GM18517 (cell line): ENCODE measurements at regions not wholly inside any gene's neighbourhood (a gene's known extent, or its start where the extent isn't known, plus 50 kb on each side); places are given as distances from the start of the nearest gene placed in this dataset.

Experiments used
- ATAC-seq: cut with Tn5 transposase; IDR thresholded peaks from one replicate; pipeline ENCODE4 v1.9.1; 2021; ENCODE audit warnings: mild to moderate bottlenecking, moderate library complexity; ENCODE audit not compliant: unreplicated experiment

GRCh38 chr12:59839514-59839913 is 243.7 kb downstream of the SLC16A7 start:
- ATAC-seq: no peak

DNA sequence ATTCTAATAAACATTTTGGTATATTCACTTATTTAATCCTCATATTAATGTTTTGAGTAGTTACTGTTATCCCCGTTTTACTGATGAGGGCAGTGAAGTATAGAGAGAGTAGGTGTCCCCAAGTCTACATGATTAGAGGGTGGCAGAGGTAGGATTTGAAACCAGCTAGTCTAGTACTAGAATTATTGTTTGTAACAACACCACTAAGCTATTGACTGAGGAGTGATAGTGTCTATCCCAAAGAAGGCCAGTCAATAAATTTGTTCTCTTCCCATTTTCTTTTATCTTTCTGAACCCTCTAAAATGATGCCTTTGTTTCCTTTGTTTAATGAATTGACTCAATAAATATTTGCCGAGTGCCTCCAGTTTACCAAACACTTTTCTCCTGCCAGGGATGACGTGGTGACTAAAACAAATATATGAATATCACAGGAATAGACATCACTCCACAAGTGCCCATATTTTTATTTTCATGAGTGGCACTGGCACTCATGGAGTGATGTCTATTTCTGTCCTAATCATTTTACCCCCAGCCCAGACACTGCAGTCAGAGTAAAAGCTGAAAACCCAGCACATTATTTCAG is 247.5 kb downstream of the SLC16A7 start:
- no peak for ATAC-seq

DNA sequence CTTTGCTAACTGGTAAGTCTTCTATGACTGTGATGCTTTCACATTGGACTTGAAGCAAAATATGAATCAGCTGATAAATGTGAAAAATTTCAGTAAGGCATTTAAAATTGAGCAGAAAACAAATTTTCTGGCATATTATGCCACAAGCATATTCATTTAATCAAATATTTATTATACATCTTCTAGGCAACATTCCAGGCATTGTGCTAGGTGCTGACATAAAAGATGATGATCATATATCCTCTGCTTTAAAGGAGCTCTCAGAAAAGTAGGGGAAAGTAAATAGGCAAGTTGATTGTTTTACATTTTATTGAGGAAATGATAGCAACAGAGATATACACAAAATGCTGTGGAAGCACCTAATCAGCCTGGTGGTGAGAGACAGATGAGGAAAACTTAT is 248.9 kb downstream of the SLC16A7 start:
- no peak for ATAC-seq

GRCh38 chr12:59845293-59845692 is 249.5 kb downstream of the SLC16A7 start:
- ATAC-seq: no peak

- no peak for ATAC-seq
Measured at GRCh38 chr12:59847127-59847526, 251.3 kb downstream of the SLC16A7 start.

DNA sequence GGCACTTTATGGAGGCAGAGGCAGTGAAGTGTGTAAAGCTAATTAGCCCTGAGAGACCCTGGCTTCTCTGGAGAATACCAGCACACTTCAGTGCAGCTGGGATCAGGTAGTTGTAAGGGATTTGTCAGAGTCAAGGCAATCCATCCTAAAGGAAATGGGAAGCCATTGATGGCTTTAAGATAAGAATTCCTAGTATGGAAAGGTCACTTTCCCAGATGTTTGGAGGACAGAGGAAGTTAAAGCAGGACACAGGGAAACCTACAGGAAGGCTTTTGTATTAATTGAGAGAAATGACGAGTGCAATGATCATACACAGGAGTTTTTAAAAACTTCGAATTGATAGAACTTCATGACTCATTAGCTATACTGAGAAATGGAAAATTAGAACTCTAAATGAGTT is 254.4 kb downstream of the SLC16A7 start:
- no peak for ATAC-seq

GRCh38 chr12:59858508-59859170 is 262.8 kb downstream of the SLC16A7 start:
- no peak for ATAC-seq

DNA sequence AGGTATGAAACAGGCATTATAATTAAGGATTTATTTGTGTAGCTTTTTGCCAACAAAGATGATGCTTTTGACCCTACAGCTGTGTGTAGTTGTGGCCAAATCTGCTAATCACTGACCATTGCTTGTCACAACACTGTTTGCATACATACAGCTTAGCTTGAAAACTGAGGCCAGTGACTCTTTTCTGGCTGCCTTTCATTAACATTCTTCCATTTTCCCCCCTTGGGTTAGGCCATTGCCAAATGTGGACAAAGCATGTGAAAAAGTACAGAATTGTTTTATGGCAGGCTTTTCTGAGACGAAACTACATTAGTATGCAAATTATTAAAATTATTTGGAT is 263.3 kb downstream of the SLC16A7 start:
- ATAC-seq: no peak

- ATAC-seq: no peak
Measured at GRCh38 chr12:59861635-59862034, 265.8 kb downstream of the SLC16A7 start.

DNA sequence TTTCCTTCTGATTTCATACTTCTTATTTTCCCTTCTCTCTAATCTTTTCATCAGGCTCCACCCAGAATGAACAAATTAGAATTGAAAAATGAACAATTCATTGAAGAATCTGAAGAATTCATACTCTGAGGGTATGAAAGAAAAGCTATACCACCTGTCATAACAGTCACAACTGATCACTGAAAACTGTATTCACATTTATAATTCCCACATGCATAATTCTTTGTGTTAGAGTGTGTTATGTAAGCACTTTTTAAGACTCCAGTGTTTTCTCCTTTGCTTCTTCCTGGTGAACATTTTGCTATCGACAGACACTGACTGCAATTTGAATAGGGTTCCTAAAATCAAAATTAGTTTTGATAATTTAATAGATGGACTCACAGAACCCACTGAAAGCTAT is 271.2 kb downstream of the SLC16A7 start:
- ATAC-seq: no peak

- ATAC-seq: no peak
Measured at GRCh38 chr12:59867689-59868088, 271.9 kb downstream of the SLC16A7 start.

DNA sequence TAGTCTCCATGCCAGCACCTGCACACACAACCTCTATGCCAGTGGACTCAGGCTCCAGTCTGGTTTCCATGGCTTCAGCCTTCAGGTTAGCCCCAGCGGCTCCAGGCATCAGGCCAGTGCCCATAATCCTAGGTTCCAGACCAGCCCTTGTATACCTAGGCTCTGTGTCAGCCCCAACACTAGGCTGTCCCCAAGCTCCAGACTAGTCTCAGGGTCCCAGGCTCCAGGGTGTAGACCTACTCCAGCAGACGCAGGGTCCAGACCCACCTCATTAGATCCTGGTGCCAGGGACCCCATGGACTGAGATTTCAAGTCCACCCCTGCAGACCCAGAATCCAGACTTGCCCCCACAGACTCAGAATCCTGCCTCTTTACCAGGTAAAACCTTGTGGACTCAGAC is 275.9 kb downstream of the SLC16A7 start:
- ATAC-seq: no peak

DNA sequence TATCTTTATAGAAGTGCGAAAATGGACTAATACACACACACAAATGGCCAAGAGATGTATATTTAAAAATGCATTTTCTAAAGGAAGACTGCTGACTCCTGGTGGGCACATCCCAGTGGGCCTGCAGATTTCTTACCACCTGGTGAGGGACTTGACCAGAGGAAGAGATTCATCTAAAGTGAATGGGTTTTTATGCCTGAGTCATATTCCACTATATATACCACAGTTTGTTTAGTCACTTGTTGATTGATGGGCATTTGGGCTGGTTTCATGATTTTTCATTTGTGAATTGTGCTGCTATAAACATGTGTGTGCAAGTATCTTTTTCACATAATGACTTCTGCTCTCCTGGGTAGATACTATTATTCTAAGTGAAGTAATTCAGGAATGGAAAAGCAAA is 277.3 kb downstream of the SLC16A7 start:
- no peak for ATAC-seq

- no peak for ATAC-seq
Measured at GRCh38 chr12:59874781-59875180, 279.0 kb downstream of the SLC16A7 start.

GRCh38 chr12:59886131-59886733 is 290.4 kb downstream of the SLC16A7 start:
- no peak for ATAC-seq

GRCh38 chr12:59887178-59887577 is 291.3 kb downstream of the SLC16A7 start:
- ATAC-seq: no peak

GRCh38 chr12:59890896-59891579 is 295.2 kb downstream of the SLC16A7 start:
- no peak for ATAC-seq

DNA sequence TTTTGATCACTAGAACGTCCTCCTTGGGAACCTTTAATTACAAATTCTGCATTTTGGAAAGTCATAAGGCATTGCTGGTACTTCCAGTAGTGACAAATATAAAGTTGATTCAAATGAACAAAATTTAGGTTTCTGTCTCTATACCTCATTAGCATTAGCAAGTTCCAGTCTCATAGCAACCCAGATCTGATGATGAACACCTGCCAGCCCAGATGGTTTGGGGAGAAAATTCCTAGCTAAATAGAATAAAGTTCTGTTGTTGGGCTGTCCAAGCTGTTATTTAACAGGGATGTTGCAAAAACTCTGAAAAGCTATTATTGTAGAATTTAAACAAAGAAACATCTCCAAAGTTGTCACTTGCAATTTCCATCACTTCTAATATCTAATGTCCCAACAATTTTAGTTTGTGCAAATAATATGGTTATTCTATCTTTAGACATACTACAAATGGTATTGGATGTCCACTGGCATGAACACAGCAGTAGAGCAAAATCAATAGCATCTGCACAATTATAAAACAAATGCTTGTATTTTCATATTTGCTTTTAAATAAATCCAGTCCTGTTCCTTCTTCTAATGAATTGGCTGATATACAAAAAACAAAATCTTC is 299.4 kb downstream of the SLC16A7 start:
- ATAC-seq: no peak

DNA sequence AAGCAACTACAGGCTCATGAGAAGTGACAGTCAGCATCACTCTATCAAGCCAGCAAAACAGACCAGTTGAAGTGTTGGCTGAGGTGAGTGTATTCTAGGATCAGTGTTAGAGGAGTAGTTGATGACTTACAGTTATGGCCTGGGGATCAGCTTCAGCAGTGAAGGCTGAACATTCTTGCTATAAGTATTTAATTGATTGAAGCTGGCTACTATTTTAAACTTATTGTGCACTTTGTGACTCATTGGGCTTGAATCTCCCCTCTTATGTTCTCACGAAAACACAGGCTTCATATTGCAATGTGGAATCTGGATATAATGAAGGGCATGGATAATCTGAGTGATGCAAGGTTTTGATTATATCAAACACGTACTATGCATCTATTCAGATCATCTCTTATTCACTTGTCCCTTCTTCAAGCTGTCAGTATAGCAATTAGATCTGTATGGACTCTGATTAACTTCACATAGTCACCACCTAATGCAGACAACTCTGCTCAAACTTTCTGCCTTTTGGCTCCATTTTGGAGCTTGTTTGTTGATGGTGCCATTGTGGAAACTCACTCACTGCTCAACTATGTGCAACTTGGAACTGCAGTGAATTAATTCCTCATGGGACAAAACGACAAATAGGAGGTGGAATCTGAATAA is 309.2 kb downstream of the SLC16A7 start:
- no peak for ATAC-seq

DNA sequence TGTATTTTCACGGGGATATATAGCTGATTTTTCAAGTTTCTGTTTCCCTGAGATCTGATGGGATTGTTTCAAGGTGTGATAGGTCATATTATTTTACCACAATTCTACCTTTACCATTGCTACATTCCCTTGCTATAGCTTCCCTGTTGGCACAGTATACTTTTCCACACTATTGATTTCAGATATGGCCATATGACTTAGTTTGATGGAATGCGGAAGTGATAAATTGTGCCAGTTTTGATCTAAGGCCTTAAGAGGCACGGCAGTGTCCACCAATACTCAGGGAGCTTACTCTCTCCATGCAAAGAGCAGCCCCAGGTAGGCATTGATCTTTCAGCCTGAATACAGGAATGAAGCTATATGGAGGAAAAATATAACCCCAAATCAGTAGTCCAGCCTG is 315.7 kb downstream of the SLC16A7 start:
- no peak for ATAC-seq

GRCh38 chr12:59916988-59917387 is 321.2 kb downstream of the SLC16A7 start:
- no peak for ATAC-seq
